Vagina (tissue), 2 donors: ENCODE measurements at regions not wholly inside any gene's neighbourhood (a gene's known extent, or its start where the extent isn't known, plus 50 kb on each side); places are given as distances from the start of the nearest gene placed in this dataset.

Source experiments
- CTCF ChIP-seq, 3 experiments: fragments of 450-650 bp in 2 of 3; fragments of 200-600 bp in 1 of 3; sonication (generic) in 1 of 3; IDR thresholded peaks; one replicate each; pipeline ENCODE4 v1.5.1; 2017 to 2019; ENCODE audit warnings: antibody characterized with exemption in 3 of 3, mild to moderate bottlenecking in 2 of 3, moderate library complexity in 2 of 3
- POLR2A ChIP-seq, 2 donors: fragments of 450-650 bp; IDR thresholded peaks; one replicate each; pipeline ENCODE4 v1.6.1; 2017; ENCODE audit warnings: antibody characterized with exemption in 2 of 2, mild to moderate bottlenecking in 2 of 2, moderate library complexity in 2 of 2
- POLR2AphosphoS5 ChIP-seq, 2 donors: sonication (generic); formaldehyde crosslinking; IDR thresholded peaks; one replicate each; pipeline ENCODE4 v1.9.0; 2017; ENCODE audit warnings: antibody characterized with exemption in 2 of 2, mild to moderate bottlenecking in 2 of 2, low read depth in 1 of 2; ENCODE audit not compliant: insufficient read depth in 1 of 2

GRCh38 chr14:86539361-86540070 is 1009.6 kb downstream of the FLRT2 start:
- TF ChIP-seq CTCF (IDR thresholded peaks at IDR 0.05) = no peak
- TF ChIP-seq POLR2A (IDR thresholded peaks at IDR 0.05) = no peak
- no peak for TF ChIP-seq POLR2AphosphoS5 (IDR thresholded peaks at IDR 0.05; ENCODE audit: insufficient read depth in 1 of 2, low read depth in 1 of 2)
